ENCODE measurements at regions not wholly inside any gene's neighbourhood (a gene's known extent, or its start where the extent isn't known, plus 50 kb on each side); places are given as distances from the start of the nearest gene placed in this dataset.
"Not testable (repeated sequence)": the region's sequence is repeated elsewhere in the genome, so short reads cannot be mapped to it uniquely, and the experiment has no call there.

GRCh38 chr9:64776269-64776668 is 508.7 kb downstream of the FOXD4L5 start:
- not testable (repeated sequence) for TF ChIP-seq CTCF, EZH2phosphoT487, EZH2 (IDR thresholded peaks at IDR 0.05)
